H1 (cell line): ENCODE measurements at regions not wholly inside any gene's neighbourhood (a gene's known extent, or its start where the extent isn't known, plus 50 kb on each side); places are given as distances from the start of the nearest gene placed in this dataset.

Source experiments
- CBX8 ChIP-seq: fragments of 300-800, 300-1000 bp; sonication (generic); IDR thresholded peaks from 2 replicates; pipeline ENCODE4 v1.7.1; 2016; ENCODE audit warnings: low read depth, low read length, borderline replicate concordance
- CHD2 ChIP-seq: IDR thresholded peaks from 2 replicates; pipeline ENCODE4 v1.6.1; 2012; ENCODE audit warnings: low read length, improper control_type of control experiment
- POLR2AphosphoS5 ChIP-seq: IDR thresholded peaks from 2 replicates; pipeline ENCODE4 v1.6.1; 2011; ENCODE audit warnings: low read depth, low read length
- RAD21 ChIP-seq, 2 experiments: IDR thresholded peaks in 1 of 2; conservative IDR thresholded peaks in 1 of 2; 2 replicates each; pipeline ENCODE4 v1.6.1; 2011; ENCODE audit warnings: low read depth in 2 of 2, low read length in 2 of 2, improper control_type of control experiment in 1 of 2, inconsistent platforms in 1 of 2, mild to moderate bottlenecking in 1 of 2, moderate library complexity in 1 of 2
- YY1 ChIP-seq: IDR thresholded peaks from 2 replicates; pipeline ENCODE4 v1.6.1; 2011; ENCODE audit warnings: low read depth, mild to moderate bottlenecking, low read length
- TF ChIP-seq, protein P1 (sequence below), 3 experiments: IDR thresholded peaks; 1 replicate in 2 of 3; 2 replicates in 1 of 3; pipeline versions ENCODE4 v1.5.1 to v1.6.1; 2011; ENCODE audit warnings: low read length in 3 of 3, mild to moderate bottlenecking in 3 of 3, inconsistent platforms in 2 of 3, low read depth in 1 of 3, moderate library complexity in 1 of 3; ENCODE audit not compliant: insufficient read depth in 1 of 3; ENCODE audit errors: control extremely low read depth in 1 of 3
- TF ChIP-seq, protein P2 (sequence below): IDR thresholded peaks from 2 replicates; pipeline ENCODE4 v1.6.1; 2012; ENCODE audit warnings: inconsistent platforms

DNA sequence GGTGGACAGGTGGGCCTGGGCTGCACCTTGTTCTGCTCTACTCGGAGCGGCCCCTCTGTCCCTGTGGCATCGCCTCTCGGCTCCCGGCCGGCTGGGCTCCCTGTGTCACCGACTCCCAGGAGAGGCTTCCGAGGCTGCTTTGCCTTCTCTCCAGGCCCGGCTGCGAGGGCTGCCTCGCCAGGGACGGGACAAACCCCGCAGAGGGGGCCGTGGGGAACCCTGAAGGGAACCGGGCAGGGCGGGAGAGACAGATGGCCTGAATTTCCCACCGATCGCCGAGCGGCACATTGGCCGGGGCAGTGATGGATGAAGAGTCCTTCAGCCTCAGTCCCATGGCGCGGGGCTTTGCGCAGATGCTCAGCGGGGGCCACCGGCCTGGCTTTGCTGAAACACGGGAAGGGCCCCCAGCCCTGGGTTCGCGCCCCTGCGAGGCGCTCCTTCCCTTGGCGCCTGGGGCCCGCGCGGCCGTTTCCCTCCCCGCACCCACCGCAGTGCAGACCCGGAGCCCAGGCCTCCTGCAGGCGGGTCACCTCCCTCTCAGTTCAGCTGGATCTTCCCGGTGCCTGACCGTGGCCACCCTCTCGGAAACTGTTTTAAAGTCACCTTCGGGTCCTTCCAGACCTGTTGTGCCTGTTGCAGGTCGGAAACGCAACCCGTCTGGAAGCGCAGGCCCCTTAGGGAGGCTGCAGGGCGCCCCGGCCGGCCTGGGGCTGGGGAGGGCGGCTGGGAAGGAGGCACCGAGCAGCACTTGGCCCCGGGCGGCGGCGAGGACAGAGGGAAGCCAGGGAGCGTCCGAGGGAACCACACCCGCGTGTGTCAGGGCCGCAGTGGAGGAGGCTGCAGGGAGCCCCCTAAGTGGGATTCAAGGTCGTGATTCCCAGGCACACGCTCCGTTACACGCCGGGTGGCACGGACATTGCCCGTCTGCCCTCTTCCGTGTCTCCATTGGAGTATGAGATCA, 341.9 kb upstream of the SALL3 start:
- TF ChIP-seq, protein P1, sequence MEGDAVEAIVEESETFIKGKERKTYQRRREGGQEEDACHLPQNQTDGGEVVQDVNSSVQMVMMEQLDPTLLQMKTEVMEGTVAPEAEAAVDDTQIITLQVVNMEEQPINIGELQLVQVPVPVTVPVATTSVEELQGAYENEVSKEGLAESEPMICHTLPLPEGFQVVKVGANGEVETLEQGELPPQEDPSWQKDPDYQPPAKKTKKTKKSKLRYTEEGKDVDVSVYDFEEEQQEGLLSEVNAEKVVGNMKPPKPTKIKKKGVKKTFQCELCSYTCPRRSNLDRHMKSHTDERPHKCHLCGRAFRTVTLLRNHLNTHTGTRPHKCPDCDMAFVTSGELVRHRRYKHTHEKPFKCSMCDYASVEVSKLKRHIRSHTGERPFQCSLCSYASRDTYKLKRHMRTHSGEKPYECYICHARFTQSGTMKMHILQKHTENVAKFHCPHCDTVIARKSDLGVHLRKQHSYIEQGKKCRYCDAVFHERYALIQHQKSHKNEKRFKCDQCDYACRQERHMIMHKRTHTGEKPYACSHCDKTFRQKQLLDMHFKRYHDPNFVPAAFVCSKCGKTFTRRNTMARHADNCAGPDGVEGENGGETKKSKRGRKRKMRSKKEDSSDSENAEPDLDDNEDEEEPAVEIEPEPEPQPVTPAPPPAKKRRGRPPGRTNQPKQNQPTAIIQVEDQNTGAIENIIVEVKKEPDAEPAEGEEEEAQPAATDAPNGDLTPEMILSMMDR (IDR thresholded peaks at IDR 0.05; ENCODE audit: control extremely low read depth in 1 of 3, insufficient read depth in 1 of 3, low read depth in 1 of 3, low read length in 3 of 3): no peak
- no peak for TF ChIP-seq YY1
- TF ChIP-seq, protein P2, sequence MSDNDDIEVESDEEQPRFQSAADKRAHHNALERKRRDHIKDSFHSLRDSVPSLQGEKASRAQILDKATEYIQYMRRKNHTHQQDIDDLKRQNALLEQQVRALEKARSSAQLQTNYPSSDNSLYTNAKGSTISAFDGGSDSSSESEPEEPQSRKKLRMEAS: no peak
- TF ChIP-seq POLR2AphosphoS5: no peak
- TF ChIP-seq RAD21 (IDR thresholded peaks at IDR 0.05 in 1 of 2, conservative IDR thresholded peaks at IDR 0.05 in 1 of 2; ENCODE audit: low read depth in 2 of 2, low read length in 2 of 2): no peak
- TF ChIP-seq CBX8: no peak
- no peak for TF ChIP-seq CHD2
